PC-3 (cell line): ENCODE measurements at regions not wholly inside any gene's neighbourhood (a gene's known extent, or its start where the extent isn't known, plus 50 kb on each side); places are given as distances from the start of the nearest gene placed in this dataset.

ENCODE experiments used
- CTCF ChIP-seq: fragments of 300-600 bp; sonication (generic); conservative IDR thresholded peaks from 2 replicates; pipeline ENCODE4 v1.5.1; 2017; ENCODE audit warnings: antibody characterized with exemption, low read depth, mild to moderate bottlenecking, low read length
- EZH2 ChIP-seq: fragments of 300-600 bp; sonication (generic); IDR thresholded peaks from one replicate; pipeline ENCODE4 v1.6.1; 2017; ENCODE audit warnings: antibody characterized with exemption, mild to moderate bottlenecking, low read length; ENCODE audit not compliant: unreplicated experiment

GRCh38 chr18:75582406-75582821, 154.9 kb upstream of the SMIM21 start:
- no peak for TF ChIP-seq CTCF
- TF ChIP-seq EZH2 = no peak
